C4-2B (cell line): ENCODE measurements at regions not wholly inside any gene's neighbourhood (a gene's known extent, or its start where the extent isn't known, plus 50 kb on each side); places are given as distances from the start of the nearest gene placed in this dataset.

ENCODE experiments used
- H3K27ac ChIP-seq: fragments of 450-650 bp; 2 replicates; pipeline ENCODE4 v1.5.1; 2017
- CTCF ChIP-seq: fragments of 450-650 bp; conservative IDR thresholded peaks from 2 replicates; pipeline ENCODE4 v1.5.1; 2017; ENCODE audit warnings: mild to moderate bottlenecking
- ZFX ChIP-seq: fragments of 450-650 bp; IDR thresholded peaks from 2 replicates; pipeline ENCODE4 v1.6.1; 2017

- TF ChIP-seq CTCF (no peak), ZFX (no peak)
Observed at GRCh38 chr15:97386940-97387339, 573.6 kb upstream of the ARRDC4 start.

GRCh38 chr15:97401195-97401594 is 559.3 kb upstream of the ARRDC4 start:
- H3K27ac ChIP-seq: no peak overlapping the region
- TF ChIP-seq CTCF (no peak), ZFX (no peak)

More at GRCh38 chr15:97386940-97387339, 573.6 kb upstream of the ARRDC4 start:
- H3K27ac ChIP-seq: no peak overlapping the region

GRCh38 chr15:97401970-97402369 is 558.5 kb upstream of the ARRDC4 start:
- TF ChIP-seq ZFX (no peak), CTCF (no peak)
- no peak overlapping the region for H3K27ac ChIP-seq

GRCh38 chr15:97406841-97407240 is 553.7 kb upstream of the ARRDC4 start:
- TF ChIP-seq ZFX: no peak
- TF ChIP-seq CTCF: no peak
- H3K27ac ChIP-seq: no peak overlapping the region

GRCh38 chr15:97410897-97411575 is 549.5 kb upstream of the ARRDC4 start:
- TF ChIP-seq ZFX: no peak
- H3K27ac ChIP-seq: no peak overlapping the region

- H3K27ac ChIP-seq: no peak overlapping the region
- TF ChIP-seq CTCF (no peak), ZFX (no peak)
Observed at GRCh38 chr15:97420130-97420529, 540.4 kb upstream of the ARRDC4 start.

- no peak overlapping the region for H3K27ac ChIP-seq
- no peak for TF ChIP-seq CTCF
- TF ChIP-seq ZFX: no peak
Observed at GRCh38 chr15:97425596-97425995, 534.9 kb upstream of the ARRDC4 start.

GRCh38 chr15:97443101-97443500 is 517.4 kb upstream of the ARRDC4 start:
- no peak overlapping the region for H3K27ac ChIP-seq
- TF ChIP-seq ZFX: no peak
- no peak for TF ChIP-seq CTCF
